Stimulated activated CD4-positive, alpha-beta T cell treated with anti-CD3 and anti-CD28 coated beads, Interleukin-4, amount 100 ng/mL, for 4 hours (primary cell): ENCODE measurements at regions not wholly inside any gene's neighbourhood (a gene's known extent, or its start where the extent isn't known, plus 50 kb on each side); places are given as distances from the start of the nearest gene placed in this dataset.

Source experiments
- DNase-seq, 2 experiments: peaks; one replicate each; pipeline ENCODE4 v3.0.0-alpha.2; 2020

GRCh38 chr14:98223710-98224109 is 1048.3 kb downstream of the BCL11B start:
- DNase-seq: peak in 1 of 2 experiments; percentile 36

GRCh38 chr14:98226411-98226810 is 1045.6 kb downstream of the BCL11B start:
- no peak for DNase-seq

- peak; percentile 22 to 40 for DNase-seq
Observed at GRCh38 chr14:98227000-98227726, 1044.8 kb downstream of the BCL11B start.

- DNase-seq: no peak
Observed at GRCh38 chr14:98227727-98228111, 1044.3 kb downstream of the BCL11B start.

GRCh38 chr14:98229656-98230366 is 1042.2 kb downstream of the BCL11B start:
- no peak for DNase-seq

- DNase-seq: no peak
Observed at GRCh38 chr14:98230411-98230810, 1041.6 kb downstream of the BCL11B start.

- no peak for DNase-seq
Observed at GRCh38 chr14:98231210-98231609, 1040.8 kb downstream of the BCL11B start.

- no peak for DNase-seq
Observed at GRCh38 chr14:98233656-98234055, 1038.3 kb downstream of the BCL11B start.

- DNase-seq: peak in 1 of 2 experiments; percentile 13
Observed at GRCh38 chr14:98234208-98234607, 1037.8 kb downstream of the BCL11B start.

- DNase-seq: no peak
Observed at GRCh38 chr14:98236314-98236713, 1035.7 kb downstream of the BCL11B start.

- DNase-seq: no peak
Observed at GRCh38 chr14:98237939-98238338, 1034.1 kb downstream of the BCL11B start.

GRCh38 chr14:98240376-98240775 is 1031.6 kb downstream of the BCL11B start:
- no peak for DNase-seq

- DNase-seq: no peak
Observed at GRCh38 chr14:98242903-98243302, 1029.1 kb downstream of the BCL11B start.

- no peak for DNase-seq
Observed at GRCh38 chr14:98243332-98243731, 1028.7 kb downstream of the BCL11B start.

- no peak for DNase-seq
Observed at GRCh38 chr14:98244162-98244948, 1027.6 kb downstream of the BCL11B start.

GRCh38 chr14:98244966-98245569 is 1026.9 kb downstream of the BCL11B start:
- no peak for DNase-seq

GRCh38 chr14:98249057-98249456 is 1022.9 kb downstream of the BCL11B start:
- no peak for DNase-seq

- DNase-seq: no peak
Observed at GRCh38 chr14:98249476-98249875, 1022.5 kb downstream of the BCL11B start.

- DNase-seq: no peak
Observed at GRCh38 chr14:98252820-98253219, 1019.2 kb downstream of the BCL11B start.

- no peak for DNase-seq
Observed at GRCh38 chr14:98259881-98260280, 1012.1 kb downstream of the BCL11B start.

- no peak for DNase-seq
Observed at GRCh38 chr14:98262566-98262965, 1009.4 kb downstream of the BCL11B start.

- no peak for DNase-seq
Observed at GRCh38 chr14:98269533-98269932, 1002.5 kb downstream of the BCL11B start.

GRCh38 chr14:98270201-98270600 is 1001.8 kb downstream of the BCL11B start:
- no peak for DNase-seq
